ENCODE measurements at regions not wholly inside any gene's neighbourhood (a gene's known extent, or its start where the extent isn't known, plus 50 kb on each side); places are given as distances from the start of the nearest gene placed in this dataset.

- Histone ChIP-seq H4K91ac (ENCODE audit: low read depth, low read length) (no peak overlapping the region), H3K4me2 (ENCODE audit: low read length) (no peak overlapping the region), H2BK12ac (ENCODE audit: low read length) (no peak overlapping the region), H3K27me3 (ENCODE audit: insufficient read depth, low read length) (no peaks in the 10 kb centered on the region), H3K4ac (ENCODE audit: low read depth, low read length) (no peak overlapping the region), H3K4me3 (ENCODE audit: low read depth, low read length) (no peak overlapping the region), H3K18ac (ENCODE audit: low read length) (no peak overlapping the region), H2AK5ac (ENCODE audit: low read length) (no peak overlapping the region), H4K8ac (ENCODE audit: low read depth, low read length) (no peak overlapping the region), H3K79me1 (ENCODE audit: low read length) (no peaks in the 10 kb centered on the region), H3K27ac (ENCODE audit: low read depth, low read length) (no peak overlapping the region), H3K23ac (ENCODE audit: low read length) (no peak overlapping the region), H3K4me1 (ENCODE audit: control insufficient read depth in 1 of 2, insufficient read depth in 2 of 2, low read length in 2 of 2) (no peaks in the 10 kb centered on the region), H3K9me3 (ENCODE audit: insufficient read depth, low read depth, low read length) (no peaks in the 10 kb centered on the region), H3K79me2 (ENCODE audit: control insufficient read depth, insufficient read depth, low read length, poor library complexity) (no peaks in the 10 kb centered on the region), H4K12ac (ENCODE audit: low read depth, low read length) (no peak overlapping the region), H3K9ac (ENCODE audit: low read length) (no peak overlapping the region), H3K14ac (ENCODE audit: low read length) (no peak overlapping the region), H3K36me3 (ENCODE audit: control insufficient read depth in 1 of 2, insufficient read depth in 2 of 2, low read length in 2 of 2) (no peaks in the 10 kb centered on the region), H2AFZ (ENCODE audit: insufficient read depth, low read length, poor library complexity) (no peak overlapping the region), H2BK120ac (ENCODE audit: insufficient read depth, low read length, poor library complexity) (no peak overlapping the region), H2BK5ac (ENCODE audit: low read depth, low read length, poor library complexity) (no peak overlapping the region)
- no peak for DNase-seq
- WGBS (ENCODE audit: extremely low coverage, insufficient coverage, insufficient read length): no CpG with 5 or more reads among the region's 1 CpG
Measured at GRCh38 chr11:57085611-57086010, 96.1 kb upstream of the LRRC55 start.

DNA sequence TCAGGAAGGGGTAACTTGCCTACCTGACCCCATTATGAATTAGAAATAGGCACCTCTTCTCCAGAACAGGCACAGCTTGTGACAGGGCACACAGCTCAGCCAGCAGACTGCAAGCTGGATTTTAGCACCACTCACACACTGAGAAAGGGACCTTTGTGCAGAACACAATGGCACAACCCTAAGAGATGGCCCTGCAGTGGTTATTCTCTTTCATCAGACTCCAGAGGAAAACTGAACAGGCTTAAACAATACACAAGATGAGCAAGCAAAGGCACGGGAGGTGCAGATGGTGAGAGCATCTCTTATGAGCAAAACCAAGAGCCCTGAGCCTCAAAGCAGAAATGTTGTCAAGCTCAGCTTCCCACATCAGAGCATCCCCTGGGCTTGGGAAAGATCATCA, 93.8 kb upstream of the LRRC55 start:
- no peaks in the 10 kb centered on the region for H3K9me3 ChIP-seq (ENCODE audit: insufficient read depth, low read depth, low read length)
- no peak overlapping the region for H3K23ac ChIP-seq (ENCODE audit: low read length)
- H2AK5ac ChIP-seq (ENCODE audit: low read length): no peak overlapping the region
- H3K36me3 ChIP-seq (ENCODE audit: control insufficient read depth in 1 of 2, insufficient read depth in 2 of 2, low read length in 2 of 2): no peaks in the 10 kb centered on the region
- H2AFZ ChIP-seq (ENCODE audit: insufficient read depth, low read length, poor library complexity): no peak overlapping the region
- no peak overlapping the region for H3K4me2 ChIP-seq (ENCODE audit: low read length)
- no peaks in the 10 kb centered on the region for H3K79me2 ChIP-seq (ENCODE audit: control insufficient read depth, insufficient read depth, low read length, poor library complexity)
- no peak overlapping the region for H2BK120ac ChIP-seq (ENCODE audit: insufficient read depth, low read length, poor library complexity)
- no peak overlapping the region for H3K14ac ChIP-seq (ENCODE audit: low read length)
- no CpG with 5 or more reads among the region's 1 CpG for WGBS (ENCODE audit: extremely low coverage, insufficient coverage, insufficient read length)
- no peaks in the 10 kb centered on the region for H3K27me3 ChIP-seq (ENCODE audit: insufficient read depth, low read length)
- no peak overlapping the region for H2BK12ac ChIP-seq (ENCODE audit: low read length)
- H3K4me3 ChIP-seq (ENCODE audit: low read depth, low read length): no peak overlapping the region
- H4K12ac ChIP-seq (ENCODE audit: low read depth, low read length): no peak overlapping the region
- no peak overlapping the region for H4K91ac ChIP-seq (ENCODE audit: low read depth, low read length)
- peak overlapping the region; percentile 38 for H4K8ac ChIP-seq (ENCODE audit: low read depth, low read length)
- no peak overlapping the region for H3K4ac ChIP-seq (ENCODE audit: low read depth, low read length)
- H3K9ac ChIP-seq (ENCODE audit: low read length): no peak overlapping the region
- H2BK5ac ChIP-seq (ENCODE audit: low read depth, low read length, poor library complexity): no peak overlapping the region
- H3K18ac ChIP-seq (ENCODE audit: low read length): no peak overlapping the region
- no peaks in the 10 kb centered on the region for H3K79me1 ChIP-seq (ENCODE audit: low read length)
- H3K27ac ChIP-seq (ENCODE audit: low read depth, low read length): no peak overlapping the region
- no peak for DNase-seq
- H3K4me1 ChIP-seq (ENCODE audit: control insufficient read depth in 1 of 2, insufficient read depth in 2 of 2, low read length in 2 of 2): no peaks in the 10 kb centered on the region

DNA sequence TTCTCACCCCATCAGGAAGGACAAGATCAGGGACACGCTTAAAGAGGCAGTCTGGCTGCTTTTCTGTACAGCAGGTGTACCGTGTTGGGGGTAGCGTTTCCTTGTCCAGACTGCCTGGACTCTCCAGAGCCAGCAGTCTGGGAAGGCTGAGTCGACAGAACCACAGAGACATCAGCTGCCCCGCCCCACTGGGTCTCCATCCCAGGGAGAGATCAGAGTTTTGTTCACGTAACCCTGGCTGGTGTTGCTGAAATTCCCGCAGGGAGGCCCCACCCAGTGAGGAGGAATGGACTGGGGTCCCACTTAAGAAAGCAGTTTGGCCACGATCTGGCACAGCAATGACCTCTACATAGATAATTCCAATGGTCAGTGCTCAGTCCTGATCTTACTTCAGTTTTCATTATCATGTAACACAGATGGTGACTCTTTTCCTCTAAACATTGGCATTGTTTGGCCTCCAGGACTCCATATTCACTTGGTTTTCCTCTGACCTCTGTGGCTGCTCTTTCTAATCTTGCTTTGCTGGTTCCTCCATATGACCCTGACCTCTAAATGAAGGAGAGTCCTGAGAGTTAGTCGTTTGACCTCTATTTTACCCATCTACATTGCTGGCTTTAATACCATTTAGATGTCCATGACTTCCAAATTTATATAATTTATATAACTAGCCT, 89.6 kb upstream of the LRRC55 start:
- H3K23ac ChIP-seq (ENCODE audit: low read length): no peak overlapping the region
- H3K4me3 ChIP-seq (ENCODE audit: low read depth, low read length): no peak overlapping the region
- no peaks in the 10 kb centered on the region for H3K79me2 ChIP-seq (ENCODE audit: control insufficient read depth, insufficient read depth, low read length, poor library complexity)
- H3K27ac ChIP-seq (ENCODE audit: low read depth, low read length): no peak overlapping the region
- no peak overlapping the region for H3K4me2 ChIP-seq (ENCODE audit: low read length)
- no peak overlapping the region for H4K8ac ChIP-seq (ENCODE audit: low read depth, low read length)
- H4K12ac ChIP-seq (ENCODE audit: low read depth, low read length): no peak overlapping the region
- no peak overlapping the region for H2AK5ac ChIP-seq (ENCODE audit: low read length)
- no peak overlapping the region for H2BK5ac ChIP-seq (ENCODE audit: low read depth, low read length, poor library complexity)
- H3K4me1 ChIP-seq (ENCODE audit: control insufficient read depth in 1 of 2, insufficient read depth in 2 of 2, low read length in 2 of 2): no peaks in the 10 kb centered on the region
- no peaks in the 10 kb centered on the region for H3K9me3 ChIP-seq (ENCODE audit: insufficient read depth, low read depth, low read length)
- WGBS (ENCODE audit: extremely low coverage, insufficient coverage, insufficient read length): no CpG with 5 or more reads among the region's 9 CpGs
- H4K91ac ChIP-seq (ENCODE audit: low read depth, low read length): no peak overlapping the region
- H2BK12ac ChIP-seq (ENCODE audit: low read length): no peak overlapping the region
- H3K79me1 ChIP-seq (ENCODE audit: low read length): no peaks in the 10 kb centered on the region
- no peaks in the 10 kb centered on the region for H3K36me3 ChIP-seq (ENCODE audit: control insufficient read depth in 1 of 2, insufficient read depth in 2 of 2, low read length in 2 of 2)
- no peak overlapping the region for H2AFZ ChIP-seq (ENCODE audit: insufficient read depth, low read length, poor library complexity)
- H3K18ac ChIP-seq (ENCODE audit: low read length): no peak overlapping the region
- no peaks in the 10 kb centered on the region for H3K27me3 ChIP-seq (ENCODE audit: insufficient read depth, low read length)
- no peak for DNase-seq
- no peak overlapping the region for H3K14ac ChIP-seq (ENCODE audit: low read length)
- no peak overlapping the region for H3K4ac ChIP-seq (ENCODE audit: low read depth, low read length)
- H2BK120ac ChIP-seq (ENCODE audit: insufficient read depth, low read length, poor library complexity): no peak overlapping the region
- no peak overlapping the region for H3K9ac ChIP-seq (ENCODE audit: low read length)

- no peak overlapping the region for H3K18ac ChIP-seq (ENCODE audit: low read length)
- H2AFZ ChIP-seq (ENCODE audit: insufficient read depth, low read length, poor library complexity): no peak overlapping the region
- H3K23ac ChIP-seq (ENCODE audit: low read length): no peak overlapping the region
- no peak overlapping the region for H3K4me3 ChIP-seq (ENCODE audit: low read depth, low read length)
- no peak overlapping the region for H2BK120ac ChIP-seq (ENCODE audit: insufficient read depth, low read length, poor library complexity)
- no peak overlapping the region for H3K9ac ChIP-seq (ENCODE audit: low read length)
- H3K14ac ChIP-seq (ENCODE audit: low read length): no peak overlapping the region
- H3K9me3 ChIP-seq (ENCODE audit: insufficient read depth, low read depth, low read length): no peaks in the 10 kb centered on the region
- peak; percentile 2 to 60 for DNase-seq
- H4K91ac ChIP-seq (ENCODE audit: low read depth, low read length): no peak overlapping the region
- no peak overlapping the region for H3K4ac ChIP-seq (ENCODE audit: low read depth, low read length)
- no peak overlapping the region for H3K4me2 ChIP-seq (ENCODE audit: low read length)
- no peak overlapping the region for H4K8ac ChIP-seq (ENCODE audit: low read depth, low read length)
- H2BK5ac ChIP-seq (ENCODE audit: low read depth, low read length, poor library complexity): no peak overlapping the region
- H3K79me1 ChIP-seq (ENCODE audit: low read length): no peaks in the 10 kb centered on the region
- no peak overlapping the region for H3K27ac ChIP-seq (ENCODE audit: low read depth, low read length)
- H2AK5ac ChIP-seq (ENCODE audit: low read length): no peak overlapping the region
- H3K4me1 ChIP-seq (ENCODE audit: control insufficient read depth in 1 of 2, insufficient read depth in 2 of 2, low read length in 2 of 2): no peaks in the 10 kb centered on the region
- WGBS (ENCODE audit: extremely low coverage, insufficient coverage, insufficient read length): no CpG with 5 or more reads among the region's 1 CpG
- no peak overlapping the region for H2BK12ac ChIP-seq (ENCODE audit: low read length)
- H4K12ac ChIP-seq (ENCODE audit: low read depth, low read length): no peak overlapping the region
- no peaks in the 10 kb centered on the region for H3K27me3 ChIP-seq (ENCODE audit: insufficient read depth, low read length)
- H3K36me3 ChIP-seq (ENCODE audit: control insufficient read depth in 1 of 2, insufficient read depth in 2 of 2, low read length in 2 of 2): no peaks in the 10 kb centered on the region
- H3K79me2 ChIP-seq (ENCODE audit: control insufficient read depth, insufficient read depth, low read length, poor library complexity): no peaks in the 10 kb centered on the region
Measured at GRCh38 chr11:57094181-57094935, 87.4 kb upstream of the LRRC55 start.

Data from trophoblast cell (in vitro differentiated cells and primary cell).